ENCODE measurements at regions not wholly inside any gene's neighbourhood (a gene's known extent, or its start where the extent isn't known, plus 50 kb on each side); places are given as distances from the start of the nearest gene placed in this dataset.

- TF ChIP-seq YY1 (IDR thresholded peaks at IDR 0.05; ENCODE audit: extremely low read depth, insufficient replicate concordance, low read depth, low read length), result no peak
- TF ChIP-seq CTCF (IDR thresholded peaks at IDR 0.05 in 2 of 3, conservative IDR thresholded peaks at IDR 0.05 in 1 of 3; ENCODE audit: borderline replicate concordance in 1 of 3, insufficient read depth in 1 of 3, low read depth in 2 of 3, low read length in 2 of 3), result no peak
- TF ChIP-seq POLR2A (IDR thresholded peaks at IDR 0.05; ENCODE audit: borderline replicate concordance, extremely low read depth, insufficient read depth, insufficient read length), result no peak
Observed at GRCh38 chr1:218513328-218513727, 168.2 kb downstream of the TGFB2 start.
